Brain pericyte (primary cell): ENCODE measurements at regions not wholly inside any gene's neighbourhood (a gene's known extent, or its start where the extent isn't known, plus 50 kb on each side); places are given as distances from the start of the nearest gene placed in this dataset.
"Not testable (repeated sequence)": the region's sequence is repeated elsewhere in the genome, so short reads cannot be mapped to it uniquely, and the experiment has no call there.

Source experiments
- DNase-seq: peaks from one replicate; pipeline ENCODE4 v3.0.0-alpha.2; 2012; ENCODE audit warnings: low read depth, low spot score

GRCh38 chr3:107209302-107209990 is 167.8 kb upstream of the CCDC54 start:
- no peak for DNase-seq

- no peak for DNase-seq
Measured at GRCh38 chr3:107211608-107212007, 165.6 kb upstream of the CCDC54 start.

- DNase-seq, result no peak
Measured at GRCh38 chr3:107212618-107213017, 164.6 kb upstream of the CCDC54 start.

- no peak for DNase-seq
Measured at GRCh38 chr3:107213044-107213669, 164.1 kb upstream of the CCDC54 start.

GRCh38 chr3:107216229-107216628 is 161.0 kb upstream of the CCDC54 start:
- DNase-seq, result no peak

GRCh38 chr3:107216711-107217110 is 160.5 kb upstream of the CCDC54 start:
- no peak for DNase-seq

- no peak for DNase-seq
Measured at GRCh38 chr3:107217172-107217571, 160.1 kb upstream of the CCDC54 start.

- no peak for DNase-seq
Measured at GRCh38 chr3:107218864-107219269, 158.4 kb upstream of the CCDC54 start.

GRCh38 chr3:107220538-107220937 is 156.7 kb upstream of the CCDC54 start:
- DNase-seq, result no peak

- no peak for DNase-seq
Measured at GRCh38 chr3:107221856-107222255, 155.4 kb upstream of the CCDC54 start.

- DNase-seq, result no peak
Measured at GRCh38 chr3:107222907-107223306, 154.3 kb upstream of the CCDC54 start.

GRCh38 chr3:107224026-107224596 is 153.1 kb upstream of the CCDC54 start:
- DNase-seq, result no peak

- no peak for DNase-seq
Measured at GRCh38 chr3:107227091-107227490, 150.1 kb upstream of the CCDC54 start.

- not testable (repeated sequence) for DNase-seq
Measured at GRCh38 chr3:107233877-107234276, 143.4 kb upstream of the CCDC54 start.

GRCh38 chr3:107235193-107235927 is 141.9 kb upstream of the CCDC54 start:
- no peak for DNase-seq

- peak; percentile 57 for DNase-seq
Measured at GRCh38 chr3:107235928-107236315, 141.3 kb upstream of the CCDC54 start.

GRCh38 chr3:107236655-107237337 is 140.4 kb upstream of the CCDC54 start:
- DNase-seq, result no peak

GRCh38 chr3:107238787-107239186 is 138.5 kb upstream of the CCDC54 start:
- no peak for DNase-seq

- no peak for DNase-seq
Measured at GRCh38 chr3:107239703-107240102, 137.5 kb upstream of the CCDC54 start.

- DNase-seq, result no peak
Measured at GRCh38 chr3:107240183-107241091, 136.8 kb upstream of the CCDC54 start.

- no peak for DNase-seq
Measured at GRCh38 chr3:107241217-107241616, 136.0 kb upstream of the CCDC54 start.
